ENCODE measurements at regions not wholly inside any gene's neighbourhood (a gene's known extent, or its start where the extent isn't known, plus 50 kb on each side); places are given as distances from the start of the nearest gene placed in this dataset.

DNA sequence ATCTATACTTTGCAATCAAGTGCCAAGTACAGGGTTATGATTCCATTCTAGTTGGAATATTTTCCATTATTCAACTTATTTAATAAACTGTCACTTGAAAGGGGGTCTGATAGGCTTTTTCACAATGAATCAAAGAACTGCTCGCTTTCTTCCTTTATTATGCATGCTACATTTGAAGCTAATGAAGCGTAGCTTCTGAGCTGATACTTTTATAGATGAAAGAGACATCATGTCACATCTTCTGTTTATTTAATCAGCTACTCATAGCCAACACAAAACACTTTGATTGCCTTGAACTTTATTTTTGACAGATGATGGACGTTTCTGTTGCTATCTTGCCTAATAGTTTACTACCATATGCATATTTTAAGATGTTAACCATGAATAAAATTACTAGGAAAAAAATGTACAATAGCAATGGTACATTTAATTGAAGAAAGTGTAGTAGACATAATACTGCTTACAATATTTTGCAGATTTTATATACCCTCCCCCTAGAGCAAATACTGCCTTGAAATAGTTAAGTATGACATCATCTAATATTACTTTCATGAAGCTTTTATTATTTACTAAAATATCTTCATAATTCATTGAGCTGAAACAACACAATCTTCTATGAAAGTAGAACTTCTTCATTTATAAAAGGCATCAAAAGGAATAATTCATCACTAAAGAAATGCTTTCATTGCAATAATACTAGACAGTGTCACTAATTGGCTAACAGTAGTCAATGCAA is 529.3 kb upstream of the TYRP1 start:
- Mint-ChIP-seq H3K36me3 (no peaks in the 10 kb centered on the region), H3K4me3 (no peak overlapping the region), H3K4me1 (no peaks in the 10 kb centered on the region), H3K9me3 (peaks cover 3% of the 10 kb centered on the region), H3K27me3 (no peaks in the 10 kb centered on the region), H3K27ac (no peak overlapping the region)
- no peak for ATAC-seq

DNA sequence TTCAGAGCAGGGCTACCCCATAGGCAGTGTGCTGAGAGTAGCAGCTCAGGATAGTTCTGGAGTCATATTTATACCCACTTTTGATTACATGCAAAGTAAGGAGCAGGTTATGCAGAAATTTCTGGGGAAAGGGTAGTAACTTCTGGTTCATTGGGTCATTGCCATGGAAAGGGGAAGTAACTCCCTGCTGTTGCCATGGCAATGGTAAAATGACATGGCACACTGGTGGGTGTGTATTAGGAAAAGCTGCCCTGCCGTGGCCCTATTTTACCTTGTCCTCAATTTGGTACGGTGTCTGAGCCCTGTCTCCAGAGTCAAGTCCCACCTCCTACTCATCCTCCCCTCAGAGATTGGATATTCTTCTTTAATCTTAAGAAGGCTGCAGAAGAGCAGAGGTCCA is 526.7 kb upstream of the TYRP1 start:
- H3K4me1 Mint-ChIP-seq: no peaks in the 10 kb centered on the region
- no peaks in the 10 kb centered on the region for H3K27me3 Mint-ChIP-seq
- ATAC-seq: no peak
- no peaks in the 10 kb centered on the region for H3K36me3 Mint-ChIP-seq
- no peak overlapping the region for H3K4me3 Mint-ChIP-seq
- no peak overlapping the region for H3K27ac Mint-ChIP-seq
- H3K9me3 Mint-ChIP-seq: peaks cover 3% of the 10 kb centered on the region

DNA sequence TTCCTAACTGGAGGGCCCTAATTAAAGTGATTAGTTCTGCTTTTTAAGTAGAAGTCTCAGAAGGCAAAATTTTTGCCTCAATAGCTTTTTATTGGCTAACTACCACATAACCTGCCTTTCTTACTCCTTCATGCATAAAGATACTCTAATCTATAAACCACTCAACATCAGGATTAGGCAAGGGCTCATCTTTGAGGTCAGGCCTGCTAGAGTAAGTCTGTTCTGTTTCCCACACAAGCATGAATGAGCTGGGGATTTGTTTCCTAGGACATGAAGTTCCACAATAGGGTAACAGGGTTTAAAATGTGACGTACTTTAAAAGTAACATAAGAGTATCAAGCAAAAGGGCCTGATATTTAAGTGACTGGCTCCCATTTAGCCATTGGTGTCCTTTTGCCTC is 522.7 kb upstream of the TYRP1 start:
- Mint-ChIP-seq H3K27ac (no peak overlapping the region), H3K27me3 (no peaks in the 10 kb centered on the region), H3K4me3 (no peak overlapping the region), H3K36me3 (no peaks in the 10 kb centered on the region), H3K9me3 (peaks cover under 1% of the 10 kb centered on the region), H3K4me1 (no peaks in the 10 kb centered on the region)
- ATAC-seq: no peak

DNA sequence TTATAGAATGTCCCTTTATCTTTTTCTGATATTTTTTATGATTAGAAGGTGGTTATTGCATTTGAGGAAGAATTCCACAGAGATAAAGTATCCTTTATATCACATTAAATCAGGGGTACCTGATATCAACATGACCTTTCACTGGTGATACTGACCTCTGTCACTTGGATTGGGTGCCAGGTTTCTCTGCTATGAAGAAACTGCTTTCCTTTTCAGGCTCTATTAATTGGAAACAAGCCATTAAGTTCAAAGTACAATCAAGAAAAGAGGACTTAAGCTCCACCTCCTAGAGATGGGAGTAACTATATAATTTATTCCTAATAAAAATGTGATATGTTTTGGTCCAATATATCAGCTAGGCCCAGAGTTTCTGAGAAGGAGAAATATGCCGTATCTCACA is 514.6 kb upstream of the TYRP1 start:
- peaks cover 9% of the 10 kb centered on the region for H3K9me3 Mint-ChIP-seq
- H3K36me3 Mint-ChIP-seq: no peaks in the 10 kb centered on the region
- no peak overlapping the region for H3K4me3 Mint-ChIP-seq
- ATAC-seq: no peak
- H3K27ac Mint-ChIP-seq: no peak overlapping the region
- H3K27me3 Mint-ChIP-seq: no peaks in the 10 kb centered on the region
- H3K4me1 Mint-ChIP-seq: no peaks in the 10 kb centered on the region

DNA sequence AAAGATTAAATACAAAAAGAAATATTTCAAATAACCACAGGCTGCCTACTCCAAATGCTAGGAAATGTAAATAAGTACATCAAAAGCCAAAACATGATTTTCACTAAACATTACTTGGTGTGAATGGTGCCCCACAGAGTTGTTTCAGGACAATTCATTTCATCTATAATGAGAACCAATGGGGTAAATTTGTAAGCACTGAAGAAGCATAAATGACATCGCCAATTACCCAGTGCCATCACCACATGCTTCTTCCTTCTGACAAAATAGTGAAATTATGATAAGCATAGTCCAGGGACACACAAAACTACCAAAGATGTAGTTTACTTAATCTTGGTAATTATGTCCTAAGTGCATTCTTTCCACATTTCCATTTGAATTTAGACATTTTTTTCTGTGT is 510.4 kb upstream of the TYRP1 start:
- Mint-ChIP-seq H3K9me3 (peaks cover 8% of the 10 kb centered on the region), H3K27ac (no peak overlapping the region), H3K4me1 (no peaks in the 10 kb centered on the region), H3K27me3 (no peaks in the 10 kb centered on the region), H3K4me3 (no peak overlapping the region), H3K36me3 (no peaks in the 10 kb centered on the region)
- ATAC-seq: no peak

DNA sequence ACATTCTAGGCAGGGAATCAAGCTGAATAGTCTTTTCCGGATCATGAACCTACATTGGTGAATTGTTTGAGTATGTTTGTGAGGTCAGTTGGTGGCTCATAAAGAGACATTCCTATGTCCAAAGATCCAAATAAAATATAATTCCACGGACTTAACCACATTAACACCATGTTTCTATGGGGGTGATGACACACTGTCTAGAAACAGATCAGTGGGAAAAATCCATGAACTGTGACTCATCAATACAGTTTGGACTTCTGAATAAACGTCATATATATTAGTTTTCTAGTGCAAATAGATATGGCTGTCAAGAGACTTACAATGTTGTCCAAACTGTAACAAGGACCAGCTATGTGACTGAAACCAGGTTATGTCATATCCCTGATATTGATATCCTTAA is 509.9 kb upstream of the TYRP1 start:
- Mint-ChIP-seq H3K4me1 (no peaks in the 10 kb centered on the region), H3K4me3 (no peak overlapping the region), H3K9me3 (peaks cover 8% of the 10 kb centered on the region), H3K27me3 (no peaks in the 10 kb centered on the region), H3K27ac (no peak overlapping the region), H3K36me3 (no peaks in the 10 kb centered on the region)
- no peak for ATAC-seq

DNA sequence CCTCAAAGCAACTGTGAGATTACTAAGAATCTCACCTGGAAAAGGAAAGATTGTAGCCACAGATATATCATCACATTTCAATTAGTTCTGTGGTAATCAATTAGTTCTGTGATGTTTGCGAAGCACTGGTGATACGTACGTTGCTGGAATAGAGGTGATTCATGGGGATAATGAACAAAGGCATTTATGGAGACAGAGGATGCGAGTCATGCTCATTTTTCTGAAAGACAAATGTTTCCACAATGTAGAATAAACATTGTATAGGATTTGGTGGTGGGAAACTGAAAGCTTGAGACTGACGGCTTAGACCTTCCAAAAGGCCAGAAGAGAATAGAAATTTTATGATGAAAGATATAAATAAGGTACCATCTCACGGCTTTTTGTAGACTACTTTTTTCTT is 507.3 kb upstream of the TYRP1 start:
- Mint-ChIP-seq H3K27ac (no peak overlapping the region), H3K4me3 (no peak overlapping the region), H3K27me3 (no peaks in the 10 kb centered on the region), H3K36me3 (no peaks in the 10 kb centered on the region), H3K4me1 (no peaks in the 10 kb centered on the region), H3K9me3 (peaks cover 6% of the 10 kb centered on the region)
- no peak for ATAC-seq

DNA sequence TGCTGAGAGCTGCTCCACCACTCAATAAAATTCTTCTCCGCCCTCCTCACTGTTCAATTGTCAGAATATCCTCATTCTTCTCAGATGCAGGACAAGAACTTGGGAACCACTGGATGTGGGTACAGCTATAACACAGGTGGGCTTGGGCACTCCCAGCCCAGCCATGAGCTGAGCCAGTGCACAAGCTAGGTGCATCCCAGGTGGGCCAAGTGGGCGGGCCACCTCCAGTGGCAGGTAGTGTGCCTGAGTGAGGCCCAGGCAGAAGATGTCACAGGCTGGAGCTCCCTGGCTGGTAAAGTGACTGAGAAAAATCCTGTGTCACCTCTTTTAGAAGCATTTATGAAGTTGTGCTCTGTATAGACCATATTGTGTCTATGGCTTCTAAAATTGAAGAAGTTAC is 501.6 kb upstream of the TYRP1 start:
- no peak overlapping the region for H3K4me3 Mint-ChIP-seq
- peaks cover 6% of the 10 kb centered on the region for H3K9me3 Mint-ChIP-seq
- no peaks in the 10 kb centered on the region for H3K4me1 Mint-ChIP-seq
- ATAC-seq: no peak
- no peak overlapping the region for H3K27ac Mint-ChIP-seq
- no peaks in the 10 kb centered on the region for H3K36me3 Mint-ChIP-seq
- no peaks in the 10 kb centered on the region for H3K27me3 Mint-ChIP-seq

DNA sequence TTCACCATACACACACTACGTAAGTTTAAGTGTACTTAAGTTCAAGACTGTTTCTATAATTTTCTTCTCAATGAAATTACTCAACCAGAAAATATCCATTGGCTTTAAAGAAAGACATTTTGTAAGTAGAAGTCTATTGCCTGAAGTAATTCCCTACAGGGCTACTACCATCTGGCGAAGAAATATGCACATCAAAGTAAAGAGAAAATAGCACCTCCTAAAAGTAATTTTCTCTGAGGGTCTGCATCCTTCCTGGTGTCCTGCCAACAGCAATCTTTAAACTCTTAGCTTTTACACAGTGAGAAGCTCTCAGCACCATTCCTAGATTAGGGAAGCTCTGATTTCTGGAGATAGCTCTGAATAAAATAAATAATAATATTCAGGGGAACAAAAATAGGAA is 498.5 kb upstream of the TYRP1 start:
- H3K27me3 Mint-ChIP-seq: no peaks in the 10 kb centered on the region
- H3K9me3 Mint-ChIP-seq: peaks cover 4% of the 10 kb centered on the region
- no peaks in the 10 kb centered on the region for H3K4me1 Mint-ChIP-seq
- ATAC-seq: no peak
- H3K4me3 Mint-ChIP-seq: no peak overlapping the region
- H3K36me3 Mint-ChIP-seq: no peaks in the 10 kb centered on the region
- H3K27ac Mint-ChIP-seq: no peak overlapping the region

DNA sequence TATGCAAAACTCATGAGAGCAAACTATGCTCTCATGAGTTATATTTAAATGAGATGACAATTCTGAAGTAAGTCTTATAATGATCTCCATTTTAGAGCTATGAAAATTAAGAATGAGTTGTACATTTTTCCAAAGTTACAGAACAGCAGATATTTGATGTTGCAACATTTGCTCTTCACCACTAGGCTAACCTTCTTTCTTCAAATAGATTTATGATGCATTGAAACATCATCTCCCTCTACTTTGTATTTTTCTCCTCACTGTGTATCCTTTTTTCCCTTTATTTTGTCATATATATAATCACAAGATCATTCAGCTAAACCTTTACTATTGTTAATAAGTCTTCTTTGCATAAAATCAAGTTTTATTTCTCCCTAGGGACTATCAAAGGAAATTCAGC is 497.7 kb upstream of the TYRP1 start:
- H3K27ac Mint-ChIP-seq: no peak overlapping the region
- ATAC-seq: no peak
- H3K36me3 Mint-ChIP-seq: no peaks in the 10 kb centered on the region
- no peak overlapping the region for H3K4me3 Mint-ChIP-seq
- H3K4me1 Mint-ChIP-seq: no peaks in the 10 kb centered on the region
- H3K9me3 Mint-ChIP-seq: peaks cover 4% of the 10 kb centered on the region
- no peaks in the 10 kb centered on the region for H3K27me3 Mint-ChIP-seq

DNA sequence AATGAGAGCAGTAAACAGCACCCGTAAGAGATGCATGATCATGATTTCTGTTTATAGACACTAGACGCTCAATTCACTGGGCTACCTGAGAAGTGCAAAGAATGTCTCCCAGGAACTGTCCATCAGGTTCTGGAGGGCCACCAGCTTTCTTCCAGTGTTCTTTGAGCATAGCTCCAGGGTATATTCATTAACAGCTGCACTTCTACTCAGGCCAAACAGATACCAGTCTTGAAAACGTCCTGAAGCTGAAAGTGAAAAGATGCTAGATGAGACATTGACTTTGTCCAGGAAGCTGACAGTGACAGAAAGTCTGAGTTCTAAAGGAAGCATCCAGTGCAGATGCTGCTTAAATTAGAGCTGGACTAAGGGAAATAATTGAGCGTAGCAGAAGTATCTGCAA is 488.7 kb upstream of the TYRP1 start:
- no peaks in the 10 kb centered on the region for H3K4me1 Mint-ChIP-seq
- H3K9me3 Mint-ChIP-seq: peaks cover 9% of the 10 kb centered on the region
- H3K4me3 Mint-ChIP-seq: no peak overlapping the region
- ATAC-seq: no peak
- no peaks in the 10 kb centered on the region for H3K27me3 Mint-ChIP-seq
- H3K36me3 Mint-ChIP-seq: no peaks in the 10 kb centered on the region
- H3K27ac Mint-ChIP-seq: no peak overlapping the region

DNA sequence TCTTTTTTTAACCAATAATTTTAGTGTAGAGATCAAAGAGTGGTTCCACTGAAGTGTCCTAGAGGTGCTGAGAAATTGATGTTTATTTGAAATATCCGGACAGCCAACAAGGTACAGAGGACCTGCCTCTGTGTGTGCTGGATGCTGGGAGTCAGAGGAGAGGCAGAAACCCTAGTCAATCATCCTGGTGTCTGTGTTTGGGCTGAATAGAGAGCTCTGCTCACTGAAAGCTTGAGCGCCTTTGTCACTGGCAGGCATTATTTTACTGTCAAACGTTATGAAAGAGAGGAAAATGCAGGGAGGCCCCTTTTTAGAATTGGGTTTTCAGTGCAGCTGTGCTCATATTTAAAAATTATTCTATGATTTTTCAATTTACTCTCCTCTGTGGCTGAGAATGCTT is 480.3 kb upstream of the TYRP1 start:
- no peaks in the 10 kb centered on the region for H3K36me3 Mint-ChIP-seq
- H3K4me1 Mint-ChIP-seq: no peaks in the 10 kb centered on the region
- no peak overlapping the region for H3K4me3 Mint-ChIP-seq
- H3K9me3 Mint-ChIP-seq: peaks cover 19% of the 10 kb centered on the region
- H3K27ac Mint-ChIP-seq: no peak overlapping the region
- ATAC-seq: no peak
- no peaks in the 10 kb centered on the region for H3K27me3 Mint-ChIP-seq

DNA sequence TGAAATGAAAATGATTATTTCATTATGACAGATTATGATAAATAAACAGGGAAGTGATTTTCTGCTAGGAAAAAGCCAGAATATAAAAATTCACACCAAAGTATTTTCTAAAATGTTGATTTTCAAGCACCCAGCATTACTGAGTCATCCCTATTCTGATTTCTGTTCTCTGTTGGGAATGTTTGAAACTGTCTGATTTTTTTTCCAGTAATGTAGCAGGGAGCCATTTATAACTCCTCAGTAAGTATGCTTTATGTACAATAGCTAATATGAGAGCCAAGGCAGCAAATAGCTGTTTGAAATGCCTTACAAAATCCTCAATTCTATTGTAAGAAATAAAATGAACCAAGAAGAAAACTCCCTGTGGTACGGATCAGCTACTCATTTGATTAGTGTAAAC is 471.7 kb upstream of the TYRP1 start:
- Mint-ChIP-seq H3K4me1 (no peaks in the 10 kb centered on the region), H3K4me3 (no peak overlapping the region), H3K27me3 (no peaks in the 10 kb centered on the region), H3K36me3 (no peaks in the 10 kb centered on the region), H3K9me3 (peaks cover 3% of the 10 kb centered on the region), H3K27ac (no peak overlapping the region)
- ATAC-seq: no peak

DNA sequence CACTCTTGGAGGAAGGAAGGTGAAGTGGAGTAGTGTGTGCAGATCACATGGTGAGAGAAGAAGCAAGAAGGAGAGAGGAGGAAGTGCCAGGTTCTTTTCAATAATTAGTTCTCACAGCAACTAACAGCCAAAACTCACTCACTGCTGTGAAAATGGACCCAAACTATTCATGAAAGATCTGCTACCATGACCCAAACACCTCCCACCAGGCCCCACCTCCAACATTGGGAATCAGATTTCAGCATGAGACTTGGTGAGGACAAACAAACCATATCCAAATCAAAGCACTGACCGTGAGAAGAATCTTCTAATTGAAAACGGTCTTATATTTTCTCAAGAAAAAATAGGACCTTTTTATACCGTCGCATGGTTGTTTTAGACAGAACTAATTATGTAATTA is 468.7 kb upstream of the TYRP1 start:
- H3K4me3 Mint-ChIP-seq: no peak overlapping the region
- H3K4me1 Mint-ChIP-seq: no peaks in the 10 kb centered on the region
- H3K27ac Mint-ChIP-seq: no peak overlapping the region
- H3K27me3 Mint-ChIP-seq: no peaks in the 10 kb centered on the region
- no peaks in the 10 kb centered on the region for H3K36me3 Mint-ChIP-seq
- no peak for ATAC-seq
- H3K9me3 Mint-ChIP-seq: peaks cover 8% of the 10 kb centered on the region

DNA sequence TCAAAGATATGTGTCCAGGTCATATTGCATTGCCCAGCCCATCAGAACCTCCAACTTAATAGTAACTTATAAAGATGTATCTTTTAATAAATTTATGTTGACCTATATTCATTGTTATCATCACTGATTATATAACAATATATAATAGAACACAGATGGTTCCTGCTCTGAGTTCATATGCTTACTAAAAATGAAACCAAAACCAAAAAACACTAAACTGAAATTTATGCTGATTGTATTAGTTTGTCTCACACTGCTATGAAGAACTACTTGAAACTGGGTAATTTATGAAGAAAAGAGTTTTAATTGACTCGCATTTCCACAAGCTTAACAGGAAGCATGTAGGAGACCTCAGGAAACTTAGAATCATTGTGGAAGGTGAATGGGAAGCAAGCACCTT is 462.5 kb upstream of the TYRP1 start:
- no peaks in the 10 kb centered on the region for H3K27me3 Mint-ChIP-seq
- no peak overlapping the region for H3K4me3 Mint-ChIP-seq
- no peak for ATAC-seq
- peaks cover 19% of the 10 kb centered on the region for H3K9me3 Mint-ChIP-seq
- no peaks in the 10 kb centered on the region for H3K4me1 Mint-ChIP-seq
- H3K36me3 Mint-ChIP-seq: no peaks in the 10 kb centered on the region
- H3K27ac Mint-ChIP-seq: no peak overlapping the region

DNA sequence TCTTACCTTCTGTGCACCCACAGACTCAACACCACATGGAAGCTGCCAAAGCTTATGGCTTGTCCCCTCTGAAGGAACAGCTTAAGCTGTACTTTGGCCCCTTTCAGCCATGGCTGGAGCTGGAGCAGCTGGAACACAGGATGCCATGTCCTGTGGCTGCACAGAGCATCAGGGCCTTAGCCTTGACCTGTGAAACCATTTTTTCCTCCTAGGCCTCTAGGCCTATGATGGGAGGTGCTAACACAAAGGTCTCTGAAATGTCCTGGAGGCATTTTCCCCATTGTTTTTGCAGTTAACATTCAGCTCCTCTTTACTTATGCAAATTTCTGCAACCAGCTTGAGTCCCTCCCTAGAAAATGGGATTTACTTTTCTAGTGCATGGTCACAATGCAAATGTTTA is 461.4 kb upstream of the TYRP1 start:
- ATAC-seq: no peak
- no peaks in the 10 kb centered on the region for H3K27me3 Mint-ChIP-seq
- no peaks in the 10 kb centered on the region for H3K4me1 Mint-ChIP-seq
- no peaks in the 10 kb centered on the region for H3K36me3 Mint-ChIP-seq
- H3K4me3 Mint-ChIP-seq: no peak overlapping the region
- no peak overlapping the region for H3K27ac Mint-ChIP-seq
- peaks cover 19% of the 10 kb centered on the region for H3K9me3 Mint-ChIP-seq

DNA sequence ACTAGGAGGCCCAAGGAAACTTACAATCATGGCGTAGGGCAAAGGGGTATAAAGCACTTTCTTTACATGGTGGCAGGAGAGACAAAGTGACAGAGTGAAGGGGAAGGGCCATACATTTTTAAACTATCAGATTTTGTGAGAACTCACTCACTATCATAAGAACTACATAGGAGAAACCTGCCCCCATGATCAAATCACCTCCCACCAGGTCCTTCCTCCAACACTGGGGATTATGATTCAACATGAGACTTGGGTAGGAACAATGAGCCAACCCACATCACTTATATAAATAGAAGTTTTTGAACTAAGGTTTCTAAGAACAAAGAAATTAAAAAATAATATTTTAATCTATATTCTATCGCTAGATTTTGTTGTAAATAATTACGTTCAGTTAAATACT is 460.3 kb upstream of the TYRP1 start:
- H3K36me3 Mint-ChIP-seq: no peaks in the 10 kb centered on the region
- no peak overlapping the region for H3K27ac Mint-ChIP-seq
- no peak overlapping the region for H3K4me3 Mint-ChIP-seq
- no peaks in the 10 kb centered on the region for H3K4me1 Mint-ChIP-seq
- ATAC-seq: no peak
- H3K9me3 Mint-ChIP-seq: peaks cover 20% of the 10 kb centered on the region
- H3K27me3 Mint-ChIP-seq: no peaks in the 10 kb centered on the region

Measured in stimulated activated memory B cell treated with anti-CD40 and anti-IgM and Interleukin-4, amounts not matched to agents 10 μg/mL and 1 μg/mL and 100 μg/mL, for 72 hours (primary cell).